SK-N-SH (cell line): ENCODE measurements at regions not wholly inside any gene's neighbourhood (a gene's known extent, or its start where the extent isn't known, plus 50 kb on each side); places are given as distances from the start of the nearest gene placed in this dataset.

Experiments used
- CTCF ChIA-PET: fragments of 300-600, 350-600 bp; formaldehyde crosslinking; extraction: SDS; loops from one replicate; lab custom pipeline; 2021; lab: Yijun Ruan, JAX
- POLR2A ChIA-PET: fragments of 350-600 bp; sonication (Branson Sonifier 250); formaldehyde crosslinking; extraction: SDS; loops from one replicate; lab custom pipeline; 2020; ENCODE audit warnings: antibody characterized with exemption, inconsistent platforms; lab: Yijun Ruan, JAX
- DNase-seq: peaks from one replicate; pipeline ENCODE4 v3.0.0; 2012
- H2AFZ ChIP-seq: fragments of 200-600 bp; sonication (generic); 2 replicates; pipeline ENCODE4 v1.8.1; 2016; ENCODE audit warnings: antibody characterized with exemption, mild to moderate bottlenecking, low read depth
- H3F3A ChIP-seq: fragments of 200-600 bp; sonication (generic); replicated peaks from 2 replicates; pipeline ENCODE3; 2016; ENCODE audit warnings: antibody characterized with exemption, mild to moderate bottlenecking; ENCODE audit not compliant: insufficient read depth
- H3K27ac ChIP-seq, 2 experiments: fragments of 200-500 bp in 1 of 2; fragments of 200-600 bp in 1 of 2; sonication (Bioruptor generic) in 1 of 2; sonication (generic), shearing (Covaris generic) in 1 of 2; 2 replicates each; pipeline versions ENCODE4 v1.5.1 to v1.6.1; 2014 to 2016; ENCODE audit warnings: low read depth in 2 of 2, inconsistent platforms in 1 of 2, low read length in 1 of 2, mild to moderate bottlenecking in 1 of 2, mixed read lengths in 1 of 2
- H3K27me3 ChIP-seq: fragments of 200-600 bp; sonication (generic), shearing (Covaris generic); 2 replicates; pipeline ENCODE4 v1.6.1; 2016; ENCODE audit warnings: mixed run types; ENCODE audit not compliant: insufficient read depth
- H3K36me3 ChIP-seq, 2 experiments: fragments of 200-500 bp in 1 of 2; fragments of 200-600 bp in 1 of 2; sonication (Bioruptor generic) in 1 of 2; sonication (generic) in 1 of 2; replicated peaks in 1 of 2; 2 replicates each; pipeline versions ENCODE3 to v1.5.1; 2014 to 2016; ENCODE audit warnings: low read length in 1 of 2, mild to moderate bottlenecking in 1 of 2; ENCODE audit not compliant: insufficient read depth in 2 of 2, control insufficient read depth in 1 of 2
- H3K4me1 ChIP-seq, 2 experiments: fragments of 200-500 bp in 1 of 2; fragments of 200-600 bp in 1 of 2; sonication (Bioruptor generic) in 1 of 2; sonication (generic), shearing (Covaris generic) in 1 of 2; 2 replicates each; pipeline versions ENCODE4 v1.5.1 to v1.6.1; 2014 to 2016; ENCODE audit warnings: low read depth in 1 of 2, low read length in 1 of 2, mixed run types in 1 of 2; ENCODE audit not compliant: insufficient read depth in 2 of 2, control insufficient read depth in 1 of 2
- H3K4me2 ChIP-seq: fragments of 200-600 bp; sonication (generic), shearing (Covaris generic); 2 replicates; pipeline ENCODE4 v1.6.1; 2017; ENCODE audit warnings: mixed run types
- H3K4me3 ChIP-seq, 2 experiments: fragments of 200-500 bp in 1 of 2; fragments of 200-600 bp in 1 of 2; sonication (Bioruptor generic) in 1 of 2; sonication (generic), shearing (Covaris generic) in 1 of 2; 2 replicates each; pipeline versions ENCODE4 v1.5.1 to v1.8.1; 2014 to 2016; ENCODE audit warnings: low read depth in 2 of 2, inconsistent platforms in 1 of 2, low read length in 1 of 2, mild to moderate bottlenecking in 1 of 2, mixed read lengths in 1 of 2, moderate library complexity in 1 of 2
- H3K79me2 ChIP-seq: fragments of 200-600 bp; sonication (generic); 2 replicates; pipeline ENCODE4 v1.8.1; 2017; ENCODE audit warnings: mild to moderate bottlenecking; ENCODE audit not compliant: insufficient read depth
- H3K9ac ChIP-seq: fragments of 200-600 bp; sonication (generic); 2 replicates; pipeline ENCODE4 v1.6.1; 2017; ENCODE audit warnings: mixed run types
- H3K9me2 ChIP-seq: fragments of 200-600 bp; sonication (generic); 2 replicates; pipeline ENCODE4 v1.6.1; 2017; ENCODE audit warnings: mixed run types
- H3K9me3 ChIP-seq: fragments of 200-600 bp; sonication (generic); 2 replicates; pipeline ENCODE4 v1.6.1; 2017; ENCODE audit warnings: mixed run types, mild to moderate bottlenecking, moderate library complexity
- H4K20me1 ChIP-seq: fragments of 200-600 bp; sonication (generic); 2 replicates; pipeline ENCODE4 v1.6.1; 2017; ENCODE audit warnings: mild to moderate bottlenecking, mixed run types; ENCODE audit not compliant: insufficient read depth
- EZH2phosphoT487 ChIP-seq: fragments of 200-600 bp; sonication (generic); IDR thresholded peaks from 2 replicates; pipeline ENCODE4 v1.6.1; 2017; ENCODE audit warnings: low read depth, mixed run types, mild to moderate bottlenecking, antibody characterized with exemption, moderate library complexity, borderline replicate concordance
- FOSL2 ChIP-seq: IDR thresholded peaks from 2 replicates; pipeline ENCODE4 v1.4.0; 2012; ENCODE audit warnings: low read depth, mild to moderate bottlenecking, moderate library complexity, borderline replicate concordance
- FOXJ3 ChIP-seq: sonication (generic); formaldehyde crosslinking; IDR thresholded peaks from 2 replicates; pipeline ENCODE4 v1.5.1; 2020; ENCODE audit warnings: mild to moderate bottlenecking, missing genetic modification reagents
- FOXM1 ChIP-seq: IDR thresholded peaks from 2 replicates; pipeline ENCODE4 v1.4.0; 2012; ENCODE audit warnings: low read depth, mild to moderate bottlenecking
- GABPA ChIP-seq: IDR thresholded peaks from 2 replicates; pipeline ENCODE4 v1.4.0; 2012; ENCODE audit warnings: low read depth, mild to moderate bottlenecking
- GATA2 ChIP-seq: sonication (generic); formaldehyde crosslinking; IDR thresholded peaks from 2 replicates; pipeline ENCODE4 v1.5.0; 2020; ENCODE audit warnings: mild to moderate bottlenecking, missing genetic modification reagents
- IRF3 ChIP-seq: fragments of 150-350 bp; IDR thresholded peaks from 2 replicates; pipeline ENCODE4 v1.6.1; 2016; ENCODE audit warnings: mild to moderate bottlenecking, low read depth, low read length
- JUND ChIP-seq: IDR thresholded peaks from 2 replicates; pipeline ENCODE4 v1.4.0; 2012
- MEF2A ChIP-seq: IDR thresholded peaks from 2 replicates; pipeline ENCODE4 v1.4.0; 2012; ENCODE audit warnings: low read depth, borderline replicate concordance
- RAD21 ChIP-seq: IDR thresholded peaks from 2 replicates; pipeline ENCODE4 v1.6.1; 2012; ENCODE audit warnings: mild to moderate bottlenecking, low read length
- REST ChIP-seq: IDR thresholded peaks from 2 replicates; pipeline ENCODE4 v1.6.1; 2012; ENCODE audit warnings: mild to moderate bottlenecking, low read depth, low read length, moderate library complexity
- RFX5 ChIP-seq: IDR thresholded peaks from 2 replicates; pipeline ENCODE4 v1.6.1; 2012; ENCODE audit warnings: mild to moderate bottlenecking, improper control_type of control experiment, low read length
- RXRA ChIP-seq: IDR thresholded peaks from 2 replicates; pipeline ENCODE4 v1.4.0; 2012; ENCODE audit warnings: low read depth, mild to moderate bottlenecking, borderline replicate concordance
- TAF1 ChIP-seq: IDR thresholded peaks from 2 replicates; pipeline ENCODE4 v1.6.1; 2012; ENCODE audit warnings: low read depth, mild to moderate bottlenecking, low read length, moderate library complexity, borderline replicate concordance
- TCF12 ChIP-seq: IDR thresholded peaks from 2 replicates; pipeline ENCODE4 v1.4.0; 2012
- TEAD4 ChIP-seq: IDR thresholded peaks from 2 replicates; pipeline ENCODE4 v1.4.0; 2012; ENCODE audit warnings: mild to moderate bottlenecking, borderline replicate concordance; ENCODE audit not compliant: insufficient read depth
- USF1 ChIP-seq: IDR thresholded peaks from 2 replicates; pipeline ENCODE4 v1.4.0; 2012; ENCODE audit warnings: low read depth, borderline replicate concordance
- YY1 ChIP-seq: IDR thresholded peaks from 2 replicates; pipeline ENCODE4 v1.4.0; 2012; ENCODE audit warnings: low read depth, mild to moderate bottlenecking
- WGBS: methylation state at CpG from one replicate; pipeline ENCODE4 v1.1.6; 2017; ENCODE audit warnings: low lambda C conversion rate; 5-methylcytosine and 5-hydroxymethylcytosine counted together
- TF ChIP-seq, protein P1 (sequence below): fragments of 150-350 bp; IDR thresholded peaks from 2 replicates; pipeline ENCODE4 v1.6.1; 2017; ENCODE audit warnings: antibody characterized with exemption, low read length, low read depth, borderline replicate concordance

GRCh38 chr10:44539178-44539577 lies 154.3 kb upstream of the CXCL12 start:
- TF ChIP-seq RXRA: no peak
- POLR2A ChIA-PET: no interaction called here
- Histone ChIP-seq H3K4me2 (no peak overlapping the region), H3K4me1 (no peaks in the 10 kb centered on the region), H3K9me2 (no peaks in the 10 kb centered on the region), H3K36me3 (no peaks in the 10 kb centered on the region), H3K27ac (no peak overlapping the region), H2AFZ (no peak overlapping the region), H3K4me3 (no peak overlapping the region), H3F3A (no peaks in the 10 kb centered on the region), H3K9ac (no peak overlapping the region), H3K79me2 (no peaks in the 10 kb centered on the region), H3K9me3 (no peaks in the 10 kb centered on the region), H4K20me1 (no peaks in the 10 kb centered on the region), H3K27me3 (no peaks in the 10 kb centered on the region)
- CTCF ChIA-PET: no interaction called here
- 3% methylated on average over 3 of the region's 3 CpGs for WGBS
- no peak for DNase-seq

DNA sequence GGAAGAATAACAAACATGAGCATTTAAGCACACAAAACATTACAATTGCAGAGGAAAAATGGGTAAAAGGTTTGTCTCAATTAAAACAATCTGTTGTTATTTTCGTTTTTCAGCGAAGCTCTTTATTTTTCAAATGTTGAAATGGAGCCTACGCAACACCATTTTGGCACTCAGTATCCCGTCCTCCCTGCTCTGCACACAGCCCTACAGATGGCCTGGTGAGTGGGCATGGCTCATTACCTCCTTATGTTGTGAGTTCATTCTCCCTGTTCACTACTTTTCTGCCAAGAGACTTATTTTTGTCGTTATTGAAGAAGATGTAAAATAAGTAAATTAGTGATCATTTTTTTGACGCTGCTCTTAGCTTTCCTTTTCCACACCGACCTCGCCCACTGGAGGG lies 167.8 kb upstream of the CXCL12 start:
- Histone ChIP-seq H3K9ac (no peak overlapping the region), H4K20me1 (no peaks in the 10 kb centered on the region), H3K27me3 (peaks cover 15% of the 10 kb centered on the region; the same call in 1 of the 2 replicates), H3F3A (no peaks in the 10 kb centered on the region), H3K36me3 (no peaks in the 10 kb centered on the region), H3K4me3 (no peak overlapping the region), H2AFZ (no peak overlapping the region), H3K79me2 (no peaks in the 10 kb centered on the region), H3K9me2 (no peaks in the 10 kb centered on the region), H3K9me3 (no peaks in the 10 kb centered on the region), H3K4me2 (no peak overlapping the region), H3K4me1 (no peaks in the 10 kb centered on the region), H3K27ac (no peak overlapping the region)
- WGBS: 6% methylated on average over 8 of the region's 8 CpGs
- DNase-seq: no peak
- TF ChIP-seq GABPA (no peak), REST (no peak), RAD21 (no peak), FOSL2 (no peak), TEAD4 (no peak), GATA2 (no peak), FOXJ3 (CRISPR knock-in tag) (no peak), YY1 (no peak), EZH2phosphoT487 (no peak), JUND (no peak), IRF3 (no peak), TAF1 (no peak), MEF2A (no peak), FOXM1 (no peak), RFX5 (no peak), TCF12 (no peak), USF1 (no peak)
- TF ChIP-seq, protein P1, sequence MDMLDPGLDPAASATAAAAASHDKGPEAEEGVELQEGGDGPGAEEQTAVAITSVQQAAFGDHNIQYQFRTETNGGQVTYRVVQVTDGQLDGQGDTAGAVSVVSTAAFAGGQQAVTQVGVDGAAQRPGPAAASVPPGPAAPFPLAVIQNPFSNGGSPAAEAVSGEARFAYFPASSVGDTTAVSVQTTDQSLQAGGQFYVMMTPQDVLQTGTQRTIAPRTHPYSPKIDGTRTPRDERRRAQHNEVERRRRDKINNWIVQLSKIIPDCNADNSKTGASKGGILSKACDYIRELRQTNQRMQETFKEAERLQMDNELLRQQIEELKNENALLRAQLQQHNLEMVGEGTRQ: no peak
- ChIA-PET POLR2A (no interaction called here), CTCF (no interaction called here)
